WTC11 (cell line): ENCODE measurements at regions not wholly inside any gene's neighbourhood (a gene's known extent, or its start where the extent isn't known, plus 50 kb on each side); places are given as distances from the start of the nearest gene placed in this dataset.

ENCODE experiments used
- AR ChIP-seq: fragments of 250-450 bp; sonication (Bioruptor Pico); IDR thresholded peaks from 2 replicates; pipeline ENCODE4 v1.9.0; 2021; ENCODE audit warnings: mild to moderate bottlenecking
- CREB1 ChIP-seq: sonication (generic); formaldehyde crosslinking; IDR thresholded peaks from 2 replicates; pipeline ENCODE4 v1.8.0; 2023; ENCODE audit warnings: mild to moderate bottlenecking, missing genetic modification reagents
- CTCF ChIP-seq: fragments of 200-600 bp; IDR thresholded peaks from 2 replicates; pipeline ENCODE4 v1.8.0; 2022; ENCODE audit warnings: antibody characterized with exemption
- ELF4 ChIP-seq: sonication (generic); formaldehyde crosslinking; IDR thresholded peaks from 2 replicates; pipeline ENCODE4 v1.8.1; 2022; ENCODE audit warnings: low read depth, mild to moderate bottlenecking, moderate library complexity, missing genetic modification reagents
- ZNF317 ChIP-seq: sonication (generic); formaldehyde crosslinking; IDR thresholded peaks from 2 replicates; pipeline ENCODE4 v1.8.1; 2023; ENCODE audit warnings: low read depth, mild to moderate bottlenecking, moderate library complexity, missing genetic modification reagents, borderline replicate concordance

- TF ChIP-seq CTCF = no peak
- no peak for TF ChIP-seq ZNF317 (CRISPR knock-in tag)
- TF ChIP-seq CREB1 (CRISPR knock-in tag) = no peak
- TF ChIP-seq ELF4 (CRISPR knock-in tag) = no peak
- TF ChIP-seq AR (CRISPR knock-in tag) = no peak
These were observed 112.4 kb downstream of the CD47 start for GRCh38 chr3:107978131-107979055.
